ENCODE measurements at regions not wholly inside any gene's neighbourhood (a gene's known extent, or its start where the extent isn't known, plus 50 kb on each side); places are given as distances from the start of the nearest gene placed in this dataset.

- Histone ChIP-seq H3K56ac (ENCODE audit: insufficient read length, low read depth, low read length) (no peak overlapping the region), H3K4ac (ENCODE audit: low read depth, low read length) (no peak overlapping the region), H3K4me2 (ENCODE audit: insufficient read depth, insufficient read length, low read length) (no peak overlapping the region), H3K9me3 (ENCODE audit: control insufficient read depth, low read depth, low read length) (no peaks in the 10 kb centered on the region), H2BK15ac (ENCODE audit: low read depth, low read length) (no peak overlapping the region), H4K91ac (ENCODE audit: insufficient read length, low read depth, low read length) (no peak overlapping the region), H3K27me3 (ENCODE audit: insufficient read depth, low read length) (no peaks in the 10 kb centered on the region), H4K5ac (ENCODE audit: insufficient read length, low read depth, low read length) (no peak overlapping the region), H2BK5ac (ENCODE audit: insufficient read length, low read length) (no peak overlapping the region), H3K79me1 (ENCODE audit: insufficient read depth, low read depth, low read length, poor library complexity, severe bottlenecking) (no peaks in the 10 kb centered on the region), H3K79me2 (ENCODE audit: insufficient read depth, low read length) (no peaks in the 10 kb centered on the region), H2AFZ (ENCODE audit: low read length) (no peak overlapping the region), H2BK20ac (ENCODE audit: low read depth, low read length, poor library complexity, severe bottlenecking) (no peak overlapping the region), H3K4me1 (ENCODE audit: insufficient read depth, low read length) (no peaks in the 10 kb centered on the region), H3T11ph (ENCODE audit: low read length) (no peak overlapping the region), H4K8ac (replicated peaks; ENCODE audit: insufficient read length, low read depth, low read length) (no peak overlapping the region), H3K27ac (ENCODE audit: insufficient read length, low read depth, low read length) (no peak overlapping the region), H2BK120ac (ENCODE audit: low read depth, low read length, poor library complexity, severe bottlenecking) (no peak overlapping the region), H3K23ac (ENCODE audit: insufficient read length, low read depth, low read length) (no peak overlapping the region), H2AK5ac (ENCODE audit: insufficient read length, low read length) (no peak overlapping the region), H3K23me2 (ENCODE audit: insufficient read length, low read depth, low read length, poor library complexity, severe bottlenecking) (no peaks in the 10 kb centered on the region), H3K18ac (ENCODE audit: insufficient read length, low read depth, low read length) (no peak overlapping the region), H3K14ac (ENCODE audit: insufficient read depth, low read length) (no peak overlapping the region), H4K20me1 (ENCODE audit: control insufficient read depth, insufficient read depth, insufficient read length) (no peaks in the 10 kb centered on the region), H2BK12ac (ENCODE audit: insufficient read length, low read depth, low read length) (no peak overlapping the region), H3K9ac (ENCODE audit: extremely low read depth, insufficient read length, low read length) (no peak overlapping the region)
- no peaks in the 10 kb centered on the region for H3K4me1 Mint-ChIP-seq
- H3K4me3 Mint-ChIP-seq: no peak overlapping the region
- TF ChIP-seq CTCF (conservative IDR thresholded peaks at IDR 0.05): no peak
- DNase-seq: peak; percentile 2
- no peak overlapping the region; a peak in 1 of 7 replicates for H3K27ac Mint-ChIP-seq
- H3K36me3 Mint-ChIP-seq (ENCODE audit: insufficient read depth in 1 of 3, low read depth in 3 of 3): no peaks in the 10 kb centered on the region; a peak in 1 of 7 replicates
- H3K27me3 Mint-ChIP-seq (ENCODE audit: low read depth): peaks cover 22% of the 10 kb centered on the region
- peaks cover 0 to 3% of the 10 kb centered on the region in 2 experiments; a peak in 1 of 5 replicates for H3K9me3 Mint-ChIP-seq
These were observed 186.7 kb downstream of the C1orf94 start for GRCh38 chr1:34363447-34363846.

Data from H9 (cell line).